NCI-H2029 (cell line): ENCODE measurements at regions not wholly inside any gene's neighbourhood (a gene's known extent, or its start where the extent isn't known, plus 50 kb on each side); places are given as distances from the start of the nearest gene placed in this dataset.
A peak's percentile ranks its signal among the peaks of the same experiment; 100 is the strongest.

Experiments used
- DNase-seq: peaks from one replicate; lab custom pipeline; 2025; lab: John Stamatoyannopoulos, UW

DNA sequence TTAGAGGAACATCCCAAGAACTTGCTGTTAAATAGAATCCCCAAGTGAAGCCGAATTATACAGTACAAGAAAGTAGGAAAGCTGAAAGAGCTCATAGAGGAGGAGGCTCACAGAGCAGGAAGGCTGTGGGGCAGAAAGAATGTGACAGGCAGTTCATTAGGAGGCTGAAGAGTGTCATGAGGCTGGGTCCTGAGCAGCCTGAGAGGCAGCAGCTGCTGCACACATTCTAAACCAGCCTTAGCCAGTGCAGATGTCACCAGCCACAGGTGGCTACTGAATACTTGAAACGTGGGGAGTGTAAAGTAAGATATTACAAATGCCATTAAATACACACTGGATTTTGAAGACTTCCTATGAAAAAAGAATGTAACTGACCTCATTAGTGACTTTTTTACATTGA lies 490.2 kb upstream of the KLHL29 start:
- DNase-seq, result no peak

DNA sequence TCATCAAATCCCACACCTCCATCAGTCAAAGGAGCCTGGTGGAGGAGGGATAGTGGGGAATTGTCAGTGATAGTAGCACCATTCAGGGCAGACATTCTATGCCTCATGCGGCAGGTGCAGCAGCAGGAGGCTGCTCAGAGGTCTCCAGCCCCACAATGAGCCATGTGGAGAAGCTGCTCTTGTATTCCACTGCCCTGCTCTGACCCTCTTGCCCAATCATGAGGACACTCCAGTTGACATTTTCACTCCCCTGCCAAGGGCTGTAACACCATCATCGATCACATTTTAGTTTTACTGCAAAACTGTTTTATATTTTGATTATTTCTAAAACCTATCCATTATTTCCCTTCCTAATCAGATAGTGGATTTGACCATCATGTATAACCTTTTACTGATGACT lies 487.6 kb upstream of the KLHL29 start:
- no peak for DNase-seq

DNA sequence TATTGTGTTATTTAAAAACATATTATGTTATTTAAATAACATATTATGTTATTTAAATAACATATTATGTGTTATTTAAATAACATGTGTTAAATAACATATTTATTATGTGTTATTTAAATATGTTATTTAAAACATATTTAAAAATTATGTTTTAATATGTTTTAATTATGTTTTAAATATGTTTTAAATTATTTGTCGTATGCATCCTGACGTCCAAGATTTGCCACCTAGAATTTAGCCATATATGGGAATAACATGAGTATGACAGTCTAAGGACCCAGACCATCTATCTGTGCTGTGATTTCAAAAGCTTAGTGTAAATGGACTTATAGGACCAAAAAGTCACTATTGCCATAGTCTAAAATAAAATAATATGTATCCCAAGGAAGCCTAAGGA lies 484.3 kb upstream of the KLHL29 start:
- no peak for DNase-seq

DNA sequence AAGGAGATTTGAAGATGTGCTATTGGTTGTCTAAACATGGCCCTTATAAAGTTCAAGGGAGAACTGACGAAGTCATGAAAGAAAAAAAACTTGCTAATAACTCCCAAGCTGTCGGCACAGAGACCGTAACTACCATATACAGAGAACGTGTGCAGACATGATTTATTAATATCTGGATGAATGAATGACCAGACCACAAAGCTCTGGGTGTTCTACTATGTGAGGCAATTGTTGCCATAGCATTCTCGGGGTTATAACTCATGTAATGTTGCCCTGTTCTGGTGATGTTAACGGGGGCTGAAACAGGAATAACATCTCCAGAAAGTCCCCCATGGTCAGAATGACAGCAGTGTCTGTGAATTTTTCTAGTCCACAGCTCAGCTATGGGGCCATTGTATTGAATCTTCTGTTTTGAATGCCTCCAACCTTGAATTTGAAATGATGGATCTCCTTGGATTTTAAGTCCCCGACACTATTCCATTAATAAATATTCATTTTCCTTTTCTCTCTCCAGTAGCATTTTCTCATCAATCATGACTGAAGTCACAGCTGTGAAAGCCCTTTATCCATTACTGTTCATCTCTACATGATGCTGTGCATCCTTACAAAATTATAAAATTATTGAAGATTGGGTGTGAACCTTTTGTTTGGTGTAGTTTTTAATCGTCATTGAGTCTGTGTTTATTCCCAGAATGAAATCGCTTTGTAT lies 483.4 kb upstream of the KLHL29 start:
- DNase-seq, result no peak

DNA sequence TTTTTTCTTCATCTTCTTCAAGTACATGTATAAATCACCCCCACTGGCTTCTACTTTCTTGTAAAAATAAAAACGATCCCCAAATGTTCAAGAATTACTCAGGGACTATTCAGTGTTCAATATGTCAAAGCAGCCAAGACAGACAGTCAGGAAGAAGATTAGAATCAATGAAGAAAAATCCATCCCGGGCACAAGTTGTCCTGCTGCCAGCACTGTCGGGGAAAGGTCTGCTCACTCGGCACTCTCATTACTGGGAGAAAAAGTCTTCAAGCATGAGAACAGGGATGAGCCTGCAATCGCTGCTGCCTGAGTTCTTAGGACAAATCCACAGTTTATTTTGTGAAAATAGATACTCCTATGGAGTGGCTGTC lies 482.8 kb upstream of the KLHL29 start:
- no peak for DNase-seq

DNA sequence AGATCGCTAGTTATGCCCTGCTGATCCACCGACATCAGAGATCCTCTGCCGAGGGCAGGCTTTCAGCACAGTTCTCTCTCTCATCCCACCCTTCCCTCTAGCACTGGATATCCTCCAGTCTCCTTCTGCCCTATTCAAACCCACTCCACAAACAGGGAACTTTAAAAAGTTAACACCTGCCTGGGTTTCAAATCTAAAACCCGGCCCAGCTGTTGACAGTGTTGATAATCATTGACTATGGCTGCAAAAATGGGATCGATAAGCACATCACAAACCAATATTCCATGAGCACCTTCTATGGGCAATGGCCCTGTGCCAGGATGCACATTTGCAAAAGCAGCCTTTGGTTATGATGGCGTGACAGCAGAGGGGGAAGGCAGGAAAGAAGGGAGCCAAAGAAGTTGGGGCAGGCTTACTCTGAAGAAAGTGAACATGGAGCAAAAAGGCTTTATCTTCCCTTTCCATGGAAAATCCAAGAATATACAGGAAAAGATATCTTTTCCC lies 482.3 kb upstream of the KLHL29 start:
- no peak for DNase-seq

DNA sequence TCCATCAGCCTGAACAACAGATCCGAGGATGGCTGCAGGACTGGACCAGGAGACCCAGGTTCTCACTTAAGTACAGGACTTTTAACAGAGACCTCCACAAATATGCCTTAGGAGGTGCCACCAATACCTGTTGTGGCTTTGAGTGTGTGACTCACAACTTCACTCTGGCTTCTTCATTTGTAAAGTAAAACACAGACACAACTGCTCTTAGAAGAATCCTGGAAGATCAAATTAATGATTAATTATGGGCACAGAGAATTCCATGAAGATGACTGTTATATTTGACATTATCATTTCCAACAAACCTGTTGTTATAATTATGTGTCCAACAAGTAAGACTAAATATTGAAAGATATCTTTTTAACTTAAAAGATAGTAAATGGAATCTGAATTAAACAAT lies 481.4 kb upstream of the KLHL29 start:
- DNase-seq, result no peak

DNA sequence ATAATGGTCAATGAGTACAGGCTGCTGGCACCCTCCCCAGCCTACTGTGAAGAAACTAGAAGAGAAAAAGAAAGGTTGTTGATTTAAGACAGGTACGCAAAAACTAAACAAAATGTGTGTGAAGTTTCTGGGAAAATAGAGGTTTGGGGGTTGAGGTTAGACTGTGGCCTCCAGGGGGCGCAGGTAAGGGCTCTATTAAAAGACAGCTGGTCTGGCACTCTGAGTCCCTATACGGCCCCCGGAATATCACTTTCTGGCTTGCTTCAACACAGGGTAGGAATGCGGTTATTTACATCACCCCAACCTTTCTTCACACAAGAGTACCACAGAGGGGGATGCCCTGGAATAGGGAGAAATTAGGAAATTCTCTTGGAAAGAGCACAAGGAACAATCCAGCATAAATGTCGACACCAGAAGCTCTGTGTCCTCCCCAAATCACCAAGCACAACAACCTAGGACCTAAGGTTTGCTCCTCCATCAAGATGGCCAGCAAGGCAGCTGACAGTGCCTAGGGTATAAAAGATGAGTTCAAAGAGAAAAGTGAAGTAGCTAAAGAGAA lies 480.8 kb upstream of the KLHL29 start:
- DNase-seq, result no peak

DNA sequence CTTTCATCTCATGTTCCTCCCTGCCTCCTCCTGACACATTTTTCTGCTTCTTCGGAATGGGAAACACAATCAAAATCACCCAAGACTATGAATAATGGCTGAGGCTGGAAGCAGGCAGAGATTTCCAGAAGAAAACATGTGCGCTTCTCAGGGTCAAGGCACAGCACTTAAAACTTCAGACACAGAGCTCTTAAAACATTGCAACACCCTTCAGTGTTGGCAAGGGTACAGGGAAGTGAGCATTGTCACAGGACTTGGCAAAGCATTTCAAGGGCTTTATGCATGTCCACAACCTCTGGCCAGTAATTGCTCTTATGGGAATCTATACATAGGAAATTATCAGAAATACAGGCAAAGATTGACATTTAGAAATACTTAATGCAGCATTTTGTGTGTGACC lies 477.6 kb upstream of the KLHL29 start:
- DNase-seq, result no peak

DNA sequence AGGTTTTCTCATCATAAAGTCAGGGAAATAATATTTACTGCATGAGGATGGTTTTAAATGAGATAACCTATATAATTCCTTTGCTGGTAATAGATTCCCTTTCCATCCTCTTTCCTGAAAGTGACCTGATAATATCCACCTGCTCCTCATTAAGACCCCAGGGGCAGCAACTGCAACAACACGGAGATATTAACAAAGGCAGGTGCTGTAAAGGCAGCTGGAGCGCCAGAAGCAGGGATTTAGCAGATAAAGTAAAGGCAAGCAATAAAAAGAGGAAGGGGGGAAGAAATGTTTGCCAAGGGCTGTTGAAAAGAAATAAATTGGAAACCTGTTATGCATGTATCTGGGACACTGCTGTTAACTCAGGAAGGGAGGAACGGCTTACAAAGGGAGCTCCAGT lies 472.6 kb upstream of the KLHL29 start:
- DNase-seq, result no peak

DNA sequence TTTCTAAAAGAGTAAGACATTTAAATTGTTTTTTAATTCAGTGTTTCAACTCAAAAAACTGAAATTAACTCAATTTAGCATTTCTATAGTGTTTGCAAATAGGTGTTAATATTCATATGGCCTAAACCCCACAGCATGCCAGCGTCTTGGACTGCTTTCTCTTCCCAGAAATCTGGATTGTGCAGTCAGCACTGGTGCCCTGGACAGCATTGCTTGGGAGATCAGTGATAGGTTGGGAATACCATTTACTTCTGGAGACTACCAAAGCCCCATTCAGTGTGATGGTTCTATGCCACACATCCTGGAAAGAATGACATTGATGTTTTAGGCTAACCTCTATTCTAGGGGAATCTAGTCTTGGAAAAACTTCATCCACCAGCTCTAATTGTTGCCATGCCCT lies 455.0 kb upstream of the KLHL29 start:
- DNase-seq, result no peak

DNA sequence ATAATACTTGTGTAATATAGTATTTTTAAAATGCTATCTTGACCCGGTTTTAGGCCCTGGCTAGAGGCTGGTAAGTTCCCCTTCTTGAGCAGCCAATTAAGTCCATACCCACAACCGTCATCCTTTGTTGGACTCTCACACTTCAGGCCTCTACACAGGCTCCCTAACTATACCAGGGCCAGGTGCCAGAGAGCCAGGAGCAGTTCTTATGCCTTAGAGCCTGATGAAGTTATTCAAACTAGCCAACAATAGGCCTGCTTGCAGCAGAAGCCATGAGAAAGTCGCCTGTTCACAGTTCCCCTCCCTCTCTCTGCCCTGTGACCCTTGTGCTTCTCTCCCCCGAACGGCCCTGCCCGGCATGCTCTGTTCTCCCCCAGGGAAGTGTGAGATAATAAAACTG lies 454.2 kb upstream of the KLHL29 start:
- DNase-seq, result peak; percentile 1

DNA sequence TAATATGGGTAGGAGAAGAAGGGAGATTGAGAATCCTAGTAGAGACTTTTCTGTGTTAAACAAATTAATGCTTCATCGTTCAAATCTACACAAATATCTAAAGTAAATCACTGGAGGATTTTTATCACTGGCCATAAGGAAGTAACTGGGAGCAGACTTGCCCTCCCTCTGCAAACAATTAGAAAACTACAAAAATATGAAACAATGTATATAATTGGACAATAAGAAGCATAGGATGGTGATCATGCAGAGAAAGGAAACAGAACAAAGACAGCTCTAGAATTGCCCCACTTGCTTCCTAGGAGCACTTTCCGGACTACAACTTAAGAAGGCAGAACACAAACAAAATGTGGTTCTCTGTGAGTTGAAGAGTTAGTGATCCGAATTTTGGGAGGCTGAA lies 452.7 kb upstream of the KLHL29 start:
- no peak for DNase-seq

DNA sequence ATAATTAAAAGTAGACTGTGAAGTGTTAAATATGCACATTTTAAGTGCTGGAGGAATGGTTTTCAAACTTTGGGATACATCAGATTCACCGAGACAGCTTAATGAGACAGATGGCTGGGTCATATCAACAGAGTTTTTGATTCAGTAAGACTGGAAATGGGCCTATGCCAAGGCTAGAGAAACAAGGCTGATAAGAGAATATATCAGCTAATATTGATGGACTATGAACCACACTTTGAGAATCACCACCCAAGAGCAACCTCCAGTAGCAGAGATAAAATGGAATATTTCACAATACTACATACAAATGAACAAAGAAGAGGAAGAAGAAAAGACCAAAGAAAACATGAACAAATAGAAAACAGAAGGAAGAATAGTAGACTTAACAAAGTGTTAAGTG lies 450.2 kb upstream of the KLHL29 start:
- DNase-seq, result no peak

DNA sequence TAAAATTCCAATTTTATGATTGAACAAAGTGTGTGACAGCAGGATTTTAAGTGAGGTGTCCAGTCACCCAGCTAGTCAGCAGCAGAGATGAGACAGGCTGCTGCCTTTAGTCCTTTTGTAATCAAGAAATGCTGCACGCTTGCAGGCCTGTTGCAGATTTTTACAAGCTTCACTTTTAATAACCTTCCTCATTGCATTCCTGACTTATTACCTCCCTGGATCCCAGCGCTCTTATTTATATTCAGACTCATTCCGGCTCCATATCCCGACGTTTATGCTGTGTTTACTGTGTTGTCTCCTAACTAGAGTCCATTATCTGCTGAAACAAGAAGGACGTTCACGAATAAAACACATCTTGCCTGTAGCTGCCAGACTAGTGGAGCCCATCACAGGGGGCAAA lies 442.5 kb upstream of the KLHL29 start:
- DNase-seq, result no peak

DNA sequence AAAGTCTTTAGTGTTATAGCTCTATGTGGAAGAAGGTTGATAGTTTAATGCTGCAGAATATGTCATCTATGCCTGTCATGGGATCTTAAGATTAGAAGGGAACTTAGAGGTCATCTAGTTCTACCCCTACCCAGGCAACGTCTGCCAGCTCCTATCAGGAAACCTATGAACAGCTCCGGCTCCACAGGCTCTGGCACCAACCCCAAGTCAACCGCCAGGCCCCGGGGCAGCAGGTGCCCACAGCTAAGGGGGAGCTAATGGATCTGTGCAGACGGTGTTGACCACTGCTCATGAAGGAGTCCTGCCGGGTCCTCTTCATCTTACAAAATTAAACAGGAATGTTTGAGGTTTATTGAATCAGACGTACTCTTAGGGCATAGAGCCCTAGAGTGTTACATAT lies 440.8 kb upstream of the KLHL29 start:
- DNase-seq, result no peak

DNA sequence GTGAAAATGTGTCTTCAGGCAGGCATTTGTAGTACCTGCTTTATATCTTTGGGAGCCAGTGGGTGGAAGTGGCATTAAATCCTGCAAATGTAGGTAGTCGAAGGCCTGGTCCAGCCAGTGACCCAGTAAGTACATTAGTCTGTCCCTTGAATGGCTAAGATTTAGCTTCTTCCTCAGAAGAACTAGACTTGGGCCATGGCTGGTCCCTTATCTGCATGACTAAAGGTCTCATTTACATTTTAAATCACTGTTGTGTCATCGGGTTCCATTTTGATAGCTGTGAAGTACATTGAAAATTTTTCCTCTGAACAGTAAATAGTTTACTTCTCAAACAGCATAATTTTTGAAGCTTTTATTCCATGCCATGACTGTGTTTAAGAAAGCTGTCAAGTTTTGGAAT lies 438.4 kb upstream of the KLHL29 start:
- no peak for DNase-seq

DNA sequence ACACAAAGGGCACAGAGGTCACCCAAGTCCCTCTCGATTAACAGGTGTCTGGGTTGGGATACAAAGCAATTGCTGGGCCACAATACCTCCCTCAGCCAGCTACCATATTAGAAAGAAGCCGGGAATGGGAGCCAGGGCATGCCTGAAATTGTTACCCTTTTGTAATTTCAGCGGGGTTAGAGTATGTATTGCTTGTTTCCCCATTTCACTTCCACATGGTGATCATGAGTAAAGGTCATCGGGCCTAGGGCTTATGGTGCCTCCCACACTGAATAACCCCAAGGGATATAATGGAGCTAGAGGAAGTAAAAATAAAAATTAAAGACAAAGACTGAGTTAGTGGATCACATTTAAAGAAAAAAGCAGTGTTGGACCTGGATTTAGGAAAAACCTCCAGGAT lies 437.2 kb upstream of the KLHL29 start:
- DNase-seq, result no peak

DNA sequence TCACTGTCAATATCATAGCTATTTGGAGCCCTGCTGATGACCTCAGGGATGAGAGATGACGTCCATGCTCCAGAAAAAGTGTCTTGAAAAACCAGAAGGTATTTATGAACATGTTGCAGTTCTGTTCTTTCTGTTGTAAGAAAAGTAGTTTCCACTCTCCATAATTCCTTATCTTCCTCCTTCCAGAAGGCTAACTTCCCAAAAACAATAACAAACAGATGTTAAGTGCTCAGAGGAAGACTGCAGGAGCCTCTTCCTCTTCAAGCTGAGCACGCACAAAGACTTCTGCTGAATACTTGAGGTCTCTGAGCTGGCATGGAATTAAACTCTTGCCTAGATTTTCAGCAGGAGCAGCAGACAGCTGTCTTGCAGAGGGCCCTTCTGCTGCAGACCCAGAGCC lies 434.5 kb upstream of the KLHL29 start:
- DNase-seq, result no peak

DNA sequence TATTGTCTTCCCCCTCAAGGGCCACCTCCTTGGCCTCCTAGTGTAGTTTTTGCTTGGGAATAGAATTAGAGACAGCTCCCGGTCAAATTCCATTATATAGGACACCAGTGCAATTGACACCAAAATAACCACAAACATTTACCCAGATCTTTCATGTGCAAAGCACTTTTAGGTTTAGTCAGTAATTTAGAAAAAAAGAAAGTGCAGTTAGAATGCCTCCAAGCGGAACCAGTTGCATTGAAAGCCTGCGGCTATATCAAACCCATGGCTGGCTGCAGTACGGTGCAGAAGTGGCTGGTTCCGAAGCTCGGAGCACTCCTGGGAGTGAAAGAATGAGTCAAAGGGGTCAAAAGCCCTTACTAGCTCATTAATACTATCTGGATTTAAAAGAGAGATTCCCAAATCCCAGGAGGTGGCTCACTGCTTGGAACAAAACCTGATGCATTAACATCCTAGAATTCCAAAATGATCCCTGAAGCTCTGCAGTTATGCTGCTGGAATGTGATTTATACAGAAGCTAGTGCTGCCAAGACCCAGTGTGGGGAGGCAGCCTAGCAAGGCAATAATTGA lies 432.2 kb upstream of the KLHL29 start:
- no peak for DNase-seq

DNA sequence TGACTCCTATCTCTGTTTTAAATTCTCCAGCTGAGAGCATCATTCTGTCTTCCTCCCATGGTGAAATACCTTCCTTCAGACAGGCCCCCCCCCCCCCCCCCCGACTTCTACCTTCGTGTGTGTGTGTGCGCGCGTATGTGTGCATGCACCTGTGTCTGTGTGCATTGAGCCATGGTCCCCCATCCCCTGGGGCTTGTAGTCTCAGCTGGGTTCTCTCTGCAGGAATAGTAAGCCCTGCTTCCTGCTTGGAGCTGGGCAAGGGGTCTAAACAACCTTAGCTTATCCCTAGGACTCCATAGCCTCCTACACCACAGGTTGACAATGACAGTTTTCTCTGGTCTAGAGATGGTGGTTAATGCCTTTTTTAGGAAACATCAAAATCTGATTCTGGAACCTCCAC lies 427.5 kb upstream of the KLHL29 start:
- no peak for DNase-seq

DNA sequence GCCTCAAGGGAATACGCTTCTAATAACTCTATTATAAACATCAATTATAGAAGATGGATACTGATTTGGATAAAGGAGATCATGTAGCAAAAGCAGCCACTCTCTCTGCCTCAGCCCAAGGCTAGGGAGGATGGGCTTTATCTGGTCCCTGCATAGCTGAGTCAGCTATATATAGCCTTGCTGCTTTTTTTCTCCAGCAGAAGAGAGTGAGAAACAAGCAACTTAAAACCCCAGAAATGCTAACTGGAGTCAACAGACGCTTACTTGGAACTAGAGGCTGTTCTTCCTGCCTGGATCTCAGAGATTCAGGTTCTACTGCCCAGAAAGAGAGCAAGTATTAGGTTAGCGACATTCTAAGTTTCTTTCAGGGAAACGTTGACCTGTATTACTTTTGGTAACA lies 426.7 kb upstream of the KLHL29 start:
- no peak for DNase-seq

DNA sequence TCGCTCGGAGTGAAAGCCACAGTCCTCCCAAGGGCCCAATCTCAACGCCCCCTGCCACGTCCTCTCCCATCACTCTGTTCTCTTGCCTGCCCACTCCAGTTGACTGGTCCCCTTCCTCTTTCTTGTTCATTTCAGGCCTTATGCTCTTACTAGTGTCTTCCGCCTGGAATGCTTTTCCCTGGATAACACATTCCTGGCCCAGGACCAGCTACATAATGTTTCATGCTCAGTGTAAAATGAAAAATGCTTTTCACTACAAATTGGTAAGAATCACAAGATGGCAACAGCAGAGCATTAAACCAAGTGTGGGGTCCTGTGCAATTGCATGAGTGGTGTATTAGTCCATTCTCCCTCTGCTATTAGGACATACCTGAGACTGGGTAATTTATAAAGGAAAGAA lies 417.2 kb upstream of the KLHL29 start:
- no peak for DNase-seq
